Adipocyte (in vitro differentiated cells): ENCODE measurements at regions not wholly inside any gene's neighbourhood (a gene's known extent, or its start where the extent isn't known, plus 50 kb on each side); places are given as distances from the start of the nearest gene placed in this dataset.
"Not testable (repeated sequence)": the region's sequence is repeated elsewhere in the genome, so short reads cannot be mapped to it uniquely, and the experiment has no call there.

ENCODE experiments used
- DNase-seq: peaks from one replicate; pipeline ENCODE4 v3.0.0-alpha.2; 2015; ENCODE audit warnings: low read depth
- H3K27me3 ChIP-seq: replicated peaks from 2 replicates; pipeline ENCODE4 v1.7.0; 2013; ENCODE audit warnings: mild to moderate bottlenecking, low read length, moderate library complexity; ENCODE audit not compliant: control insufficient read depth, insufficient read depth
- H3K36me3 ChIP-seq: 2 replicates; pipeline ENCODE4 v1.7.0; 2013; ENCODE audit warnings: low read length, mild to moderate bottlenecking, moderate library complexity; ENCODE audit not compliant: control insufficient read depth, insufficient read depth, severe bottlenecking
- H3K4me1 ChIP-seq: 2 replicates; pipeline ENCODE4 v1.7.0; 2013; ENCODE audit warnings: mild to moderate bottlenecking, low read length, moderate library complexity; ENCODE audit not compliant: control insufficient read depth, insufficient read depth
- H3K4me3 ChIP-seq: 2 replicates; pipeline ENCODE4 v1.7.0; 2013; ENCODE audit warnings: mild to moderate bottlenecking, low read length, moderate library complexity
- H3K9ac ChIP-seq: 2 replicates; pipeline ENCODE4 v1.7.0; 2013; ENCODE audit warnings: mild to moderate bottlenecking, low read length, moderate library complexity
- H3K9me3 ChIP-seq: 2 replicates; pipeline ENCODE4 v1.7.0; 2013; ENCODE audit warnings: mild to moderate bottlenecking, low read length, moderate library complexity; ENCODE audit not compliant: control insufficient read depth

DNA sequence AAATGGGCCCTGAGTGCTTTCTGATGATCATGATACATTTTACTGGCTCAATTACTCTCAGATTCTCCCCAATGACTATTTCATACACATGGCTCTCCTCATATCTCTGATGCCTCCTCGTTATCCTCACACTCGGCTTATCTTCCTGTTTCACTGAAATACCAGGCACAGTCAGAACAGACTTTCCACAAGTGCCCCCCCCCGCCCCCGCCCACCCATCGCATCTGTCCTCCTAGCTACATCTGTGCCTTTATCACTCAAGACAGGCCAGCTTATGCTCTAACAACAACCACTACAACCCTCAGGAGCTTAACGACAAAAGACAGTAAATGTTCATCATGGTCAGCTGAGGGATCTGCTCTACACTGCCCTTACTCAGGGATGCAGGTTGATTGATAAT, 610.6 kb upstream of the DIPK2B start:
- Histone ChIP-seq H3K27me3 (no peaks in the 10 kb centered on the region), H3K36me3 (no peaks in the 10 kb centered on the region), H3K4me1 (peaks cover 28% of the 10 kb centered on the region), H3K4me3 (no peak overlapping the region), H3K9ac (no peak overlapping the region), H3K9me3 (no peaks in the 10 kb centered on the region)
- no peak for DNase-seq

DNA sequence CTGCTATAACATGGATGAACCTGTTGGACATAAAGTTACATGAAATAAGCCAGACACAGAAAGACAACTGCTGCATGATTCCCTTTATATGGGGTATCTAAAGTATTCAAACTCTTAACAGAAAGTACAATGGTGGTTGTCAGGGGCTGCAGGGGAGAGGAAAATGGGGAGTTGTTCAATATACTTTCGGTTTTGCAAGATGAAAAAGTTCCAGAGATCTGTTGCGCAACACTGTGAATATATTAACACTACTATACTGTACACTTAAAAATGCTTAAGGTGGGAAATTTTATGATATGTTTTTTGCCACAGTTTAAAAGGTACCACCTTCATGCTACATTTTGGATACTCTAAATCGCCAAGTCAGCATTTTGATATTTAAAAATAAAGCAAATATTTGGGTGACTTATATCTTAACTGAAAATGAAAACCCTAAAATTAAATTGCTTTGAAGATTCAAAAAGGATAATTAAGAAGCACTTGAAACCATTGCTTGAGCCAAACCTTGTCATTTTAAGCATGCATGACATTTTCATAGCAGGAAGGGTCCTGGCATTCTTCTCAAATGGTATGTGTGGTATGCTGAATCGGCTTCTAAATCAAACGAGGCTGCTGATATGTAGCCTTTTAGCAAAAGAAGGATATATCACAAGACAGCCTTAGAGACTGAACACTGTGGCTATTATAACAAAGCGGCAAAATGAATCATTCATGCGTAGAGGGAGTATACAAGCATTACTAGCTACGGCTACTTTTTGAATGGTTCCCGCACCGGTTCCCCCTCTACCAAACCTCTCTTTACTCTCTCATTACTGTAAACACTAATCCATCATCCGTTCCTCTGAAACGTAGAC, 607.1 kb upstream of the DIPK2B start:
- H3K36me3 ChIP-seq = no peaks in the 10 kb centered on the region
- peak; percentile 66 for DNase-seq
- H3K4me3 ChIP-seq = peak overlapping the region; percentile 79
- peaks cover 49% of the 10 kb centered on the region for H3K4me1 ChIP-seq
- H3K27me3 ChIP-seq = no peaks in the 10 kb centered on the region
- H3K9ac ChIP-seq = peak overlapping the region; percentile 86
- no peaks in the 10 kb centered on the region for H3K9me3 ChIP-seq

DNA sequence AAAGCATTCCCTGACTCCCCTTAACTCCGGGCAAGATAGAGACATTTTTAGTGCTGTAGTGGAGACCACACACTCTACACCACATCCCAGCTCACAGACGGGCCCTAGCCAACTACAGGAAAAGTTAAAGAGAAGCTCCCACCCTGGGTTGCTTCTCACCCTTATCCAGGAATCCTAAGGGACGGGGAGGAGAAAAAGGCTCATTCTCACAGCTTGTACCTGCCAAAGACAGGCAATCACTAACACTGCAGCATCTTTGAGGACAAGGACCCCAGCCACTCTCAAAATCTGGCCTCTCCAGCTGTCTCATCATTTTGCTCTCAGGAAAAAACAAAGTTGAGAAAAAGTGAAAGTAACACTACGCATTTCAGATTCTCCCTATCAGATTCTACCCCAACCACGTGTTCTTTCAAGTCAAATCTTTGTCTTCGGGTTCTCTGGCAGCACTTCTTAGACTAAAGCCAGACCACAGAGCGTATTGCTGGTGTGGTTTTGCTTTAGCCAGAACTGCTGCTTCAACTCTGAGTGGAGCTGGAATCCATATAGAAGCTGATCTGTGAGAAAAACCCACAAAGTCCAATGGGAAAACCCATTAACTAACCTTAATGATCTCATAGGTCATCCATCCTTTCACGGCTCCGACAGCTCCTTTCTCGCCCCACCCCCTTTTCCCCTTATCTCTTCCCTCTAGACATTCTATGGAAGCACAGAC, 605.9 kb upstream of the DIPK2B start:
- no peaks in the 10 kb centered on the region for H3K27me3 ChIP-seq
- H3K9ac ChIP-seq = peak overlapping the region; percentile 86
- peaks cover 59% of the 10 kb centered on the region for H3K4me1 ChIP-seq
- peak overlapping the region; percentile 79 for H3K4me3 ChIP-seq
- no peaks in the 10 kb centered on the region for H3K9me3 ChIP-seq
- H3K36me3 ChIP-seq = no peaks in the 10 kb centered on the region
- peak; percentile 74 for DNase-seq

DNA sequence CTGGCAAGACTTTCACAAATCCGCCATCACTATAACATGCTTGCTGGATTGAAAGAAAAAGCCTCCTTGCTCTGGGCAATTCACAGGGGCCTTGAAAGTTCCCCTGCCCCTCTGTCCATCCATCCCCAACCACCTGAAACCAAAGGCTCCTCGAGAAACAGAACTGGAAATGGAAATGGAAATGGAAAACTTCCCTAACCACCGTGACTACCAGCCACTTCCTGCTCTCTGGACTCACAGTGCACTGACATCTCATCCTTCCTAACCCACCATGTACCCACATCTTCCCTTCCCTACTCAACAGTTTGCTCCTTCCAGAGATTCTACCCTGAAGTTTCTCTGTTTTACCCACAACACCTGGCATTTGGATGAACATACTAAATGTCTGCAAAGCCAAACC, 603.6 kb upstream of the DIPK2B start:
- no peak for DNase-seq
- Histone ChIP-seq H3K9me3 (no peaks in the 10 kb centered on the region), H3K27me3 (no peaks in the 10 kb centered on the region), H3K9ac (no peak overlapping the region), H3K4me3 (no peak overlapping the region), H3K36me3 (no peaks in the 10 kb centered on the region), H3K4me1 (peaks cover 59% of the 10 kb centered on the region)

DNA sequence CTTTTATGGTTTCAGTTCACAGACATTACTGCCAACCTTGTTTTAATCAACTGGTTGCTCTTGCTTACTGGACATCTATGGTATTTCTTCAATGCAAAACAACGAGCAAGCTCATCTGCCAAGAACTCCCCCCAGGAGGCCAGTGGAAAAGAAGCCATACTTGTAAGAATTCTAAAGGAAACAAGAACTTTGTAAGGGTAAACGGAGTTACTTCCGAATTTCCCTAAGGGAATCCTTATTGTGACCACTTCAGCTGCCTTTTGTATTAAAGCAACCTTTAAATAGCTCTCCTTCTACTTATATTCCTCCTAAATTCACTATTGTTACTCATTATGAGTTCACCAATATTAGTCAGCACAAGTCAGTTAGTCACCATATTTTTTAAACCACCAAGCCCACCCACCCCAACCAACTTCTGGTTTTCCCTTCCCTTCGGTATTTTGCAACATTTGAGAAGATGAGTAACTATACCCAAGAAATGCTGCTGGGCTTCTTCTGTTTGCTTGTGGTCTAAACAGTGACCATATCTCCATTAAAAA, 602.8 kb upstream of the DIPK2B start:
- DNase-seq = peak; percentile 73

DNA sequence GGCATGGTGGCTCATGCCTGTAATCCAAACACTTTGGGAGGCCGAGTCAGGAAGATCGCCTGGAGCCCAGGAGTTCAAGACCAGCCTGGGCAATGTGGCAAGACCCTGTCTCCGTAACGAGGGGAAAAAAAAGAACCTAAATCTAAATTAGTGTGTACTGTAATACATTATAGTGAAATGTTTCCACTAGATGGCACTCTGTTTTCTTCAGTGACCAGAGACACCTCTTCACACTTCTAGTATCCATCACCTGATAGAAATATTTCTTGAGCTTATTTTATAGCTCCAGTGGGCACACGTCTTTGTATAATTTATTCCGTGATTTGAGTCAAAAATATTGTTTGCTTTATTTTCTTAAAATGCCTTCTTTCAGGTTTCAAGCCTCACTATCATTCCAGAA, 600.9 kb upstream of the DIPK2B start:
- peak overlapping the region; percentile 62 for H3K4me3 ChIP-seq

More for the DNA sequence above, 602.8 kb upstream of the DIPK2B start:
- peak overlapping the region; percentile 62 for H3K4me3 ChIP-seq
- H3K36me3 ChIP-seq = no peaks in the 10 kb centered on the region
- H3K9me3 ChIP-seq = no peaks in the 10 kb centered on the region
- peaks cover 51% of the 10 kb centered on the region for H3K4me1 ChIP-seq
- H3K9ac ChIP-seq = peak overlapping the region; percentile 73
- H3K27me3 ChIP-seq = no peaks in the 10 kb centered on the region

DNA sequence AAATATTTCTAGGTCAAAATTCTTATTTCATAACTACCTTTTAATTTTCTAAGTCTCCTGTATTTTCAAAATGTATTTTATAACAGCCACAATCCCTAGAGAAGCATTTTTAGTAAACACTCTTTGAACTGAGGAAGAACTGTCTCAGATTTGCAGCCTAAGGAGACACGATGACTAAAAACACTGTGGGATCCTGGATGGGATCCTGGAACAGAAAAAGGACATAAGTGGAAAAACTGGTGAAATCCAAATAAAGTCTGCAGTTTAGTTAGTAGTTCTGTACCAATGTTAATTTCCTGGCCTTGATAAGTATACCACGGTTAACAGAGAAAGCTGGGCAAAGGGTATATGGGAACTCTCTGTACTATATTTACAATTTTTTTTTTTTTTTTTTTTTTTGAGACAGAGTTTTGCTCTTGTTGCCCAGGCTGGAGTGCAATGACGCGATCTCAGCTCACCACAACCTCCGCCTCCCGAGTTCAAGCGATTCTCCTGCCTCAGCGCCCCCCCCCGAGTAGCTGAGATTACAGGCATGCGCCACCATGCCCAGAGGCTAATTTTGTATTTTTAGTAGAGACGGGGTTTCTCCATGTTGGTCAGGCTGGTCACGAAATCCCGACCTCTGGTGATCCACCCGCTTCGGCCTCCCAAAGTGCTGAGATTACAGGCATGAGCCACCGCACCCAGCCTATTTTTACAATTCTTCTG, 600.2 kb upstream of the DIPK2B start:
- peak overlapping the region; percentile 68 for H3K9ac ChIP-seq
- peaks cover 27% of the 10 kb centered on the region for H3K4me1 ChIP-seq
- not testable (repeated sequence) for H3K36me3 ChIP-seq, DNase-seq, H3K27me3 ChIP-seq, H3K4me3 ChIP-seq, H3K9me3 ChIP-seq

More for the DNA sequence above, 600.9 kb upstream of the DIPK2B start:
- peak; percentile 63 for DNase-seq
- H3K27me3 ChIP-seq = no peaks in the 10 kb centered on the region
- H3K4me1 ChIP-seq = peaks cover 33% of the 10 kb centered on the region
- peak overlapping the region; percentile 73 for H3K9ac ChIP-seq
- H3K36me3 ChIP-seq = no peaks in the 10 kb centered on the region
- no peaks in the 10 kb centered on the region for H3K9me3 ChIP-seq

DNA sequence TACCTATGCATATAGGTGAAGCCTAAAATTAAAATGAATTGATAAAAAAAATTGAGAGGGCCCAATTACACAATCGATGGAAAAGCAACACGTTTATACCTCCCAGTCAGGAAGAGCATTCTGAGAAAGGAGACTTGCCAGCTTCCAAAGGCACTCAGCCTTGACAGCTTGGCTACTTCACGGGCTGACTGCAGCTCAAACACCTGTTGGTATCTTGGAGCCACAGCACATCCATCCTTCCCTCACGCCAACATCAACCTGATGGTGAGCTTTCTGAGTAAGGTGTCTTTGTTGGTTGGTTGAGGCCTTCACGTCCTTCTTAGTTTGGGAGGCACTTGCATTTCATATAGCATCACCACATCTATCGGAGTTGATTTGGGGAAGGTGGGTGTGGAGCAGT, 598.9 kb upstream of the DIPK2B start:
- Histone ChIP-seq H3K36me3 (no peaks in the 10 kb centered on the region), H3K4me1 (peaks cover 25% of the 10 kb centered on the region), H3K27me3 (peaks cover 3% of the 10 kb centered on the region), H3K9me3 (no peaks in the 10 kb centered on the region), H3K9ac (no peak overlapping the region), H3K4me3 (no peak overlapping the region)
- no peak for DNase-seq

DNA sequence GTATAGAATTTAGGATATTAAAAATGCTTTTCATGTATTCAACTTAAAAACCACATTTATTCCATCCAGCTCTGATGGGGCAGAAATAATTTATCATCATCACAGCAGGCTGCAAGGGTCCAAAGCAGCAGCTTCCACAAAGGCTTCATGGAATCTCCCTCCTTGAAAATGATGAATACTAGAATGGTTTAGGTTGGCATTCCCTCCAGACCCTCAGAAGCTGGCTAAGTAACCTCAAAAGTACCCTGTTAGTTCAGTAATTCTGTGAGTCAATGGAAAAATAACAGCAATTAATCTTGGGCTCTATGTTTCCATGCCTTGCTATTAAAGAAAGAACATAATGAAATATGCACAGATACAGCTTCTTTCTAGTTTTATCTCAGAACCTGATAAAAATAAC, 594.9 kb upstream of the DIPK2B start:
- Histone ChIP-seq H3K36me3 (no peaks in the 10 kb centered on the region), H3K4me3 (no peak overlapping the region), H3K9ac (no peak overlapping the region), H3K27me3 (peaks cover 4% of the 10 kb centered on the region), H3K4me1 (no peaks in the 10 kb centered on the region), H3K9me3 (peaks cover 16% of the 10 kb centered on the region)
- no peak for DNase-seq

DNA sequence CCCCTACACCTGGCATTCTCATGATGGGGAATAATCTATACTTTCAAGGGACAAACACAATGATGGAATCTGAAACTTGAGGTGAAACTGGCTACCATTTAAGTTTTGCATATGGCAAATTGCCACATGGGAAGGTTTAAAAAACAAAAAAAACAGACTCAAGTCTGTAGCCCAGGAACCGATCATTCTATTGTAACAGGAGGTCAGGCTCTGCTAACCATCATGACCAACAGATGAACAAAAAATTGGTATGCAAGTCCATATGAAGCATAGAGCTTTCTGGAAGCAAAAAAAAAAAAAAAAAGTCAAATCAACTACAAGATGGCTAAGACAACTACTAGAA, 594.3 kb upstream of the DIPK2B start:
- peaks cover 4% of the 10 kb centered on the region for H3K27me3 ChIP-seq
- H3K9ac ChIP-seq = no peak overlapping the region
- H3K4me3 ChIP-seq = no peak overlapping the region
- DNase-seq = no peak
- H3K4me1 ChIP-seq = peaks cover 3% of the 10 kb centered on the region
- H3K36me3 ChIP-seq = no peaks in the 10 kb centered on the region
- peaks cover 17% of the 10 kb centered on the region for H3K9me3 ChIP-seq
